AG09319 (cell line): ENCODE measurements at regions not wholly inside any gene's neighbourhood (a gene's known extent, or its start where the extent isn't known, plus 50 kb on each side); places are given as distances from the start of the nearest gene placed in this dataset.

Source experiments
- DNase-seq: peaks from one replicate; pipeline ENCODE4 v3.0.0-alpha.2; 2010; ENCODE audit warnings: low read depth; ENCODE audit errors: extremely low read depth
- CTCF ChIP-seq: IDR thresholded peaks from 2 replicates; pipeline ENCODE4 v1.5.1; 2011; ENCODE audit warnings: low read depth, mild to moderate bottlenecking, inconsistent platforms, low read length, moderate library complexity

DNA sequence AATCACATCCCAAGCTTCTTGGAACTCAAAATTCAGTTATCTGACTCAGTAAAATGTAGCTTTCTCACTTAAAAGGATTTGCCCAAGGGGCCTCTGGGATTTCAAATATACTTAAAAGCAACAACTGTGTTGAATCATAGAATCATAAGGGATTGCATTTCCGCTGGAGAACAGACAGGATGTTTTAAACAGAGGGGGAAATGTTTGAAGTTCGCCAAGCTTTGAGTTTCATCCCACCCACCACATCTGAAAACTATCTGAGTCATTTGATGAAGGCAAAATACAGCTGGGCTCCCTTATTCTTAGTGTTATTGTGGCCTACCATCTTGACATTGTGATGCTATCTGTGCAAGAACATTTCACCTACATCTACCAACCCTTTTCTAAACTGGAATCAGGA is 73.5 kb downstream of the PPP1R2C start:
- no peak for TF ChIP-seq CTCF
- no peak for DNase-seq

DNA sequence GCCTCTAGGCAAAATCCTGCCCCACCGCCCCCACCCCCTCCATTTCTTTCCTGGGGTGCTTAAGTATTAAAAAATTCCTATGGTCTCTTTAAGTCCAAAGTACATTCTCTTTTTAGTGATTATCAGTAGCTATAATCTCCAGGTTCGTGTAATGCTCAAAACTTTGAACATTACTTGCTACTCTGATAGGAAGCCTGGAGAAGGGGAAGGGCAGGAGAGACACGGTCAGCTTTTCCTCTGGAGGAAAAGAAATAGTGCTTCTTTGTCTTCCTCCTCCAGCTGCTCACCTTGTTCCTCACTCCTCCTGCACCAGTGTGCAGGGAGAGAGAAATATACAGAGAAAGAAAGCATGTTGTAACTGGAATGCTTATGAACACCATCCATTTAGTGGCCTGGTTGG is 80.4 kb downstream of the PPP1R2C start:
- DNase-seq, result no peak
- no peak for TF ChIP-seq CTCF

GRCh38 chrX:42696536-42697124 is 81.3 kb downstream of the PPP1R2C start:
- TF ChIP-seq CTCF, result no peak
- DNase-seq, result no peak

DNA sequence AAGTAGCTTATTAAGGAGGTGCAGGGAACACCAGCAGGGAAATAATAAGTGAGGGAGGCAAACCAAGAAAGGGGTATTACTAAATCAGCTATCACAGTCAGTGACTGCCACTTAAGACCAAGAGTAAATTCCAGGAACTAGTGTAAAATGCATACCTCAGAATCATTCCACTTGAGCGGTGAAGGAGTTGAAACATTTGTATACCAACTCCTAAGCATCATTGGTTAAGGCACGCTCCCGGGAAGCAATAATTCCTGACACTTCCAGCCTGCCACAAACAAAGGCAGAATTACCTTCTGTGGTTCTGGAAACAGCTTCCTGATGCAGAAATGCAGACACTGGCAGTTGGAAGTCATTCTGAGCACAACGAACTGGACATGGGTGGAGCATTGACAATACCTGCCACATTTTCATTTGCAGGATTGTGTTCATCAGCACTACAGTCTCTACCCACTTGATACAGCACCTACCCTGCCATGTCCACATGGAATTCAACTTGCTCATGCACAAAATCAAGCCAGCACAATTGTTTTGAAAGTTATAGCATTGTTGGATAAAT is 82.1 kb downstream of the PPP1R2C start:
- no peak for DNase-seq
- no peak for TF ChIP-seq CTCF

DNA sequence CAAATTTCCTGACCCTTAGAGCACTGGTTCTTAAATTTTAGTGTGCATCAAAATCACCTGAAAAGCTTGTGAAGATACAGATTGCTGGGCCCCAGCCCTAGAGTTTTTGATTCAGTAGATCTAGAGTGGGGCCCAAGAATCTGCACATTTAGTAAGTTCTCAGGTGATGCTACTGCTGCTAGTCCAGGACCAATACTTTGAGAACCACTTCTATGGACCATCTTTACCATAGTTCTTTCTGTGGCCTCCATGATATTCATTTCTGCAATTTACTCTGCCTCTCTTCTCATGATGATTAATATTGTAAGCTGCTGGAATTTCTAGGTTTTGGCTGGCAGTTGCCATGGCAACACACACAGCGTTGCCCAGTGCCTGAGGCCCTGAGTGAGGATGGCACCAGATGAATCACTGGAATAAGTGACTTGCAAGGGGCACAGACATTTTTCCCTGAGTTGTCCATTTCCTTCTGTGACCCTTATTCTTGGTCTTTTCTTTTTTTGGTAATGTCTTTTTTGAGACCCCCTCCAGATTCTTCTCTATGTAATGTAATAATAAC is 83.6 kb downstream of the PPP1R2C start:
- no peak for TF ChIP-seq CTCF
- no peak for DNase-seq

- no peak for TF ChIP-seq CTCF
- no peak for DNase-seq
These were observed 86.8 kb downstream of the PPP1R2C start for GRCh38 chrX:42691196-42691595.

DNA sequence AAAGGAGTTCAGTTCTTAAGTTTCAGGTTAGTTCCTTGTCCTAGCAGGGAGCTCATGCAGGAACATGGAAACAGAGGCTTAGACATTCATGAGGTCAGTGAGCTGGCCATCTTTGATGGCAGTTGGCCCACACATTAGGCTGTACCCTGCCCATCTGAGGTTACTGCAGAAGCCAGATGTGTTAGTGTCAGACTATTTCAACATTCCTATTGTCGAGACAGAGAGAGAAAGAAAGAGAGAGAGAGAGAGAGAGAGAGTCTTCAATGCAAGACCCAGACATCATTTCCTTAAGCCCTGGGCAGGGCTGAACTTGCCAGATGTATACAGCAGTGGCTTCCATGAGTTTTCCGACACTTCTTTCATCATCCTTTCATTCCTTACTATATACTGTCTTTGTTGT is 91.3 kb downstream of the PPP1R2C start:
- no peak for TF ChIP-seq CTCF
- DNase-seq, result no peak
